Panc1 (cell line): ENCODE measurements at regions not wholly inside any gene's neighbourhood (a gene's known extent, or its start where the extent isn't known, plus 50 kb on each side); places are given as distances from the start of the nearest gene placed in this dataset.
A peak's percentile ranks its signal among the peaks of the same experiment; 100 is the strongest.

ENCODE experiments used
- ATAC-seq: fragments of 200-7000 bp; cut with Tn5 transposase; 2 replicates; pipeline ENCODE4 v1.9.1; 2020; ENCODE audit warnings: mild to moderate bottlenecking, moderate library complexity
- BruUV-seq: library from RNA; stranded (reverse); fragments of 400-500 nt; replicated peaks from 2 replicates; lab custom pipeline; 2021; lab: Mats Ljungman, UMichigan
- CTCF ChIA-PET: fragments of 300-600 bp; sonication (Branson Sonifier 250); formaldehyde crosslinking; loops from one replicate; lab custom pipeline; 2022; ENCODE audit warnings: antibody characterized with exemption; lab: Charles Lee
- POLR2A ChIA-PET: fragments of 300-600 bp; sonication (Branson Sonifier 250); formaldehyde crosslinking; loops from one replicate; lab custom pipeline; 2022; ENCODE audit warnings: antibody characterized with exemption; lab: Charles Lee
- DNase-seq: peaks from one replicate; pipeline ENCODE4 v3.0.0-alpha.2; 2010; ENCODE audit warnings: low read depth, low spot score
- H3K27ac ChIP-seq: 2 replicates; pipeline ENCODE4 v1.5.1; 2011; ENCODE audit warnings: mild to moderate bottlenecking, low read length, inconsistent platforms
- H3K27me3 ChIP-seq: fragments of 200-500 bp; sonication (Bioruptor generic); 2 replicates; pipeline ENCODE4 v1.6.0; 2014; ENCODE audit warnings: low read length, inconsistent platforms; ENCODE audit not compliant: control insufficient read depth, insufficient read depth
- H3K36me3 ChIP-seq: fragments of 200-500 bp; sonication (Bioruptor generic); 2 replicates; pipeline ENCODE4 v1.5.1; 2014; ENCODE audit warnings: inconsistent platforms, mild to moderate bottlenecking, low read length, moderate library complexity; ENCODE audit not compliant: control insufficient read depth, insufficient read depth
- H3K4me1 ChIP-seq: 2 replicates; pipeline ENCODE4 v1.5.1; 2011; ENCODE audit warnings: inconsistent platforms, mild to moderate bottlenecking, low read length, moderate library complexity; ENCODE audit not compliant: control insufficient read depth, insufficient read depth
- H3K4me3 ChIP-seq, 2 experiments: 2 replicates each; pipeline ENCODE4 v1.5.1; 2011 to 2012; ENCODE audit warnings: low read depth in 2 of 2, low read length in 2 of 2, mild to moderate bottlenecking in 2 of 2, inconsistent platforms in 1 of 2, moderate library complexity in 1 of 2
- H3K9me3 ChIP-seq: fragments of 200-500 bp; sonication (Bioruptor generic); 2 replicates; pipeline ENCODE4 v1.5.1; 2014; ENCODE audit warnings: low read depth, mild to moderate bottlenecking, inconsistent platforms, low read length, moderate library complexity; ENCODE audit not compliant: control insufficient read depth, insufficient read depth
- CTCF ChIP-seq: fragments of 450-650 bp; IDR thresholded peaks from 2 replicates; pipeline ENCODE4 v1.5.1; 2017; ENCODE audit warnings: mild to moderate bottlenecking
- POLR2AphosphoS5 ChIP-seq: IDR thresholded peaks from 2 replicates; pipeline ENCODE4 v1.6.1; 2012; ENCODE audit warnings: mild to moderate bottlenecking, low read depth, low read length, moderate library complexity
- SIN3A ChIP-seq: IDR thresholded peaks from 2 replicates; pipeline ENCODE4 v1.6.1; 2012; ENCODE audit warnings: low read depth, mild to moderate bottlenecking, low read length, moderate library complexity, borderline replicate concordance; ENCODE audit not compliant: insufficient read depth
- TCF7L2 ChIP-seq: IDR thresholded peaks from 2 replicates; pipeline ENCODE4 v1.6.1; 2011; ENCODE audit warnings: mild to moderate bottlenecking, low read depth, low read length, inconsistent platforms
- in situ Hi-C: cut with HindIII; loops from 2 replicates; pipeline ENCODE4 v1.10.0; 2016; ENCODE audit warnings: low sequenced_read_pairs, low pct_unique_long_range_greater_than_20kb
- intact Hi-C: fragments of 100-400 bp; cut with micrococcal nuclease; formaldehyde crosslinking; loops from one replicate; pipeline ENCODE4 v1.10.0; 2022; ENCODE audit not compliant: unreplicated experiment
- TF ChIP-seq, protein P1 (sequence below), 2 experiments: IDR thresholded peaks; 2 replicates each; pipeline ENCODE4 v1.6.1; 2011 to 2012; ENCODE audit warnings: low read depth in 2 of 2, control low read depth in 1 of 2, low read length in 1 of 2, mild to moderate bottlenecking in 1 of 2, moderate library complexity in 1 of 2; ENCODE audit not compliant: insufficient read depth in 1 of 2

GRCh38 chr7:92916770-92917224, 80.4 kb upstream of the CDK6 start:
- Histone ChIP-seq H3K27me3 (no peaks in the 10 kb centered on the region), H3K4me1 (peaks cover 22% of the 10 kb centered on the region), H3K4me3 (no peak overlapping the region), H3K27ac (peak overlapping the region; percentile 89), H3K36me3 (no peaks in the 10 kb centered on the region), H3K9me3 (no peaks in the 10 kb centered on the region)
- in situ Hi-C loops, result no loop called here
- no peak for DNase-seq
- intact Hi-C loops, result no loop called here
- BruUV-seq, result no TSS peak
- ATAC-seq, result peak; percentile 98
- TF ChIP-seq TCF7L2, result peak; percentile 78
- no peak for TF ChIP-seq POLR2AphosphoS5
- TF ChIP-seq SIN3A, result no peak
- no peak for TF ChIP-seq CTCF
- POLR2A ChIA-PET, result interaction anchor here (0.5 kb wide), 1 partner anchor 284 kb away, joined by 3 read pairs; no protein-coding TSS in a partner anchor
- CTCF ChIA-PET, result no interaction called here

DNA sequence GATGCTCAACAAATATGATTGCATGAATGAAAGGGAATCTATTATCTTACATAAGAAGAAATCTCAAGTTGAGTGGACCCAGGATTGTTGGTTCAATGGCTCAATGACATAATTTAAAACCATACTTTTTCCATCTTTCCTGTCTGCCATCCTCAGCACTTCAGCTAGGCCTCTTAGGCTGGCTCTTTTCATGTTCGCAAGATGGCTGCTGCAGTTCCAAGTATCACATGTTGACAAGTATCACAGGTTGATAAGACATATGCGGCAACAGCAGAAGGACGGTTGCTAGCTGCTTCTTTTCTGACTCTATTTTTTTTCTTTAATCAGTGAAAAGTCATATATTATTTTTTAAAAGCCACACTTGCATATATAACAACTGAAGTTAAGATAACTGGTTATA, 79.0 kb upstream of the CDK6 start:
- H3K9me3 ChIP-seq, result no peaks in the 10 kb centered on the region
- DNase-seq (no peak), ATAC-seq (no peak)
- no TSS peak for BruUV-seq
- no peaks in the 10 kb centered on the region for H3K27me3 ChIP-seq
- peak overlapping the region; percentile 60; the same call in 1 of the 2 replicates for H3K27ac ChIP-seq
- ChIA-PET POLR2A (no interaction called here), CTCF (no interaction called here)
- H3K36me3 ChIP-seq, result no peaks in the 10 kb centered on the region
- peaks cover 22% of the 10 kb centered on the region for H3K4me1 ChIP-seq
- no peak overlapping the region for H3K4me3 ChIP-seq
- TF ChIP-seq SIN3A, result no peak
- no peak for TF ChIP-seq CTCF
- TF ChIP-seq POLR2AphosphoS5, result no peak
- TF ChIP-seq TCF7L2, result no peak
- TF ChIP-seq, protein P1, sequence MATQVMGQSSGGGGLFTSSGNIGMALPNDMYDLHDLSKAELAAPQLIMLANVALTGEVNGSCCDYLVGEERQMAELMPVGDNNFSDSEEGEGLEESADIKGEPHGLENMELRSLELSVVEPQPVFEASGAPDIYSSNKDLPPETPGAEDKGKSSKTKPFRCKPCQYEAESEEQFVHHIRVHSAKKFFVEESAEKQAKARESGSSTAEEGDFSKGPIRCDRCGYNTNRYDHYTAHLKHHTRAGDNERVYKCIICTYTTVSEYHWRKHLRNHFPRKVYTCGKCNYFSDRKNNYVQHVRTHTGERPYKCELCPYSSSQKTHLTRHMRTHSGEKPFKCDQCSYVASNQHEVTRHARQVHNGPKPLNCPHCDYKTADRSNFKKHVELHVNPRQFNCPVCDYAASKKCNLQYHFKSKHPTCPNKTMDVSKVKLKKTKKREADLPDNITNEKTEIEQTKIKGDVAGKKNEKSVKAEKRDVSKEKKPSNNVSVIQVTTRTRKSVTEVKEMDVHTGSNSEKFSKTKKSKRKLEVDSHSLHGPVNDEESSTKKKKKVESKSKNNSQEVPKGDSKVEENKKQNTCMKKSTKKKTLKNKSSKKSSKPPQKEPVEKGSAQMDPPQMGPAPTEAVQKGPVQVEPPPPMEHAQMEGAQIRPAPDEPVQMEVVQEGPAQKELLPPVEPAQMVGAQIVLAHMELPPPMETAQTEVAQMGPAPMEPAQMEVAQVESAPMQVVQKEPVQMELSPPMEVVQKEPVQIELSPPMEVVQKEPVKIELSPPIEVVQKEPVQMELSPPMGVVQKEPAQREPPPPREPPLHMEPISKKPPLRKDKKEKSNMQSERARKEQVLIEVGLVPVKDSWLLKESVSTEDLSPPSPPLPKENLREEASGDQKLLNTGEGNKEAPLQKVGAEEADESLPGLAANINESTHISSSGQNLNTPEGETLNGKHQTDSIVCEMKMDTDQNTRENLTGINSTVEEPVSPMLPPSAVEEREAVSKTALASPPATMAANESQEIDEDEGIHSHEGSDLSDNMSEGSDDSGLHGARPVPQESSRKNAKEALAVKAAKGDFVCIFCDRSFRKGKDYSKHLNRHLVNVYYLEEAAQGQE (IDR thresholded peaks at IDR 0.05; ENCODE audit: insufficient read depth in 1 of 2, low read depth in 2 of 2, low read length in 1 of 2), result no peak
- in situ Hi-C loops, result no loop called here
- intact Hi-C loops, result no loop called here
